GM21447 (cell line): ENCODE measurements at regions not wholly inside any gene's neighbourhood (a gene's known extent, or its start where the extent isn't known, plus 50 kb on each side); places are given as distances from the start of the nearest gene placed in this dataset.

Source experiments
- ATAC-seq: cut with Tn5 transposase; IDR thresholded peaks from one replicate; pipeline ENCODE4 v1.9.1; 2021; ENCODE audit not compliant: unreplicated experiment

GRCh38 chr4:22031423-22031822 lies 82.9 kb upstream of the KCNIP4 start:
- no peak for ATAC-seq

- ATAC-seq: no peak
Measured at GRCh38 chr4:22030881-22031280, 82.3 kb upstream of the KCNIP4 start.

- no peak for ATAC-seq
Measured at GRCh38 chr4:22030307-22030706, 81.7 kb upstream of the KCNIP4 start.

- no peak for ATAC-seq
Measured at GRCh38 chr4:22029803-22030202, 81.2 kb upstream of the KCNIP4 start.

GRCh38 chr4:22021106-22021505 lies 72.5 kb upstream of the KCNIP4 start:
- ATAC-seq: no peak

- ATAC-seq: no peak
Measured at GRCh38 chr4:22020129-22020528, 71.6 kb upstream of the KCNIP4 start.

GRCh38 chr4:22019676-22020075 lies 71.1 kb upstream of the KCNIP4 start:
- ATAC-seq: no peak

GRCh38 chr4:22014222-22014741 lies 65.7 kb upstream of the KCNIP4 start:
- ATAC-seq: no peak

- ATAC-seq: no peak
Measured at GRCh38 chr4:22003878-22004277, 55.3 kb upstream of the KCNIP4 start.
